ENCODE measurements at regions not wholly inside any gene's neighbourhood (a gene's known extent, or its start where the extent isn't known, plus 50 kb on each side); places are given as distances from the start of the nearest gene placed in this dataset.

GRCh38 chr13:54492995-54493394, 1464.4 kb downstream of the OLFM4 start:
- H3K36me3 ChIP-seq (ENCODE audit: low read depth, low read length) = no peaks in the 10 kb centered on the region
- no peaks in the 10 kb centered on the region for H4K20me1 ChIP-seq (ENCODE audit: low read length)
- H3K9ac ChIP-seq (ENCODE audit: low read length) = no peak overlapping the region
- H3K4me2 ChIP-seq (ENCODE audit: low read length) = no peak overlapping the region
- TF ChIP-seq CTCF (conservative IDR thresholded peaks at IDR 0.05; ENCODE audit: low read depth, low read length) = no peak
- H3K4me3 ChIP-seq (ENCODE audit: low read length) = no peak overlapping the region
- intact Hi-C loops (cut with micrococcal nuclease) = no loop called here
- H3K4me1 ChIP-seq (ENCODE audit: insufficient read depth, low read length) = no peaks in the 10 kb centered on the region
- no peak for ATAC-seq
- no peaks in the 10 kb centered on the region for H3K27me3 ChIP-seq (ENCODE audit: low read length)
- ChIA-PET POLR2A (ENCODE audit: unreplicated experiment) (no interaction called here), CTCF (no interaction called here)
- no peaks in the 10 kb centered on the region for H3F3A ChIP-seq (ENCODE audit: low read length, unreplicated experiment)
- H3K9me2 ChIP-seq (replicated peaks; ENCODE audit: low read length) = no peaks in the 10 kb centered on the region
- H2AFZ ChIP-seq (ENCODE audit: low read length) = no peak overlapping the region
- BruUV-seq (replicated peaks) = no TSS peak
- no peaks in the 10 kb centered on the region for H3K9me3 ChIP-seq (ENCODE audit: low read length)
- DNase-seq = no peak
- no peaks in the 10 kb centered on the region for H3K79me2 ChIP-seq (ENCODE audit: low read length)
- no peak overlapping the region for H3K27ac ChIP-seq (ENCODE audit: low read length)

- H3K9ac ChIP-seq (ENCODE audit: low read length) = no peak overlapping the region
- H3K4me2 ChIP-seq (ENCODE audit: low read length) = no peak overlapping the region
- H4K20me1 ChIP-seq (ENCODE audit: low read length) = no peaks in the 10 kb centered on the region
- no peak overlapping the region for H3K27ac ChIP-seq (ENCODE audit: low read length)
- no peaks in the 10 kb centered on the region for H3K27me3 ChIP-seq (ENCODE audit: low read length)
- H3K79me2 ChIP-seq (ENCODE audit: low read length) = no peaks in the 10 kb centered on the region
- ChIA-PET CTCF (no interaction called here), POLR2A (ENCODE audit: unreplicated experiment) (no interaction called here)
- H3F3A ChIP-seq (ENCODE audit: low read length, unreplicated experiment) = no peaks in the 10 kb centered on the region
- H3K9me2 ChIP-seq (replicated peaks; ENCODE audit: low read length) = no peaks in the 10 kb centered on the region
- H3K4me1 ChIP-seq (ENCODE audit: insufficient read depth, low read length) = no peaks in the 10 kb centered on the region
- intact Hi-C loops (cut with micrococcal nuclease) = no loop called here
- no peak for ATAC-seq
- H2AFZ ChIP-seq (ENCODE audit: low read length) = no peak overlapping the region
- H3K36me3 ChIP-seq (ENCODE audit: low read depth, low read length) = no peaks in the 10 kb centered on the region
- H3K9me3 ChIP-seq (ENCODE audit: low read length) = no peaks in the 10 kb centered on the region
- TF ChIP-seq EZH2 (IDR thresholded peaks at IDR 0.05; ENCODE audit: low read length, unreplicated experiment) = no peak
- no peak for TF ChIP-seq CTCF (conservative IDR thresholded peaks at IDR 0.05; ENCODE audit: low read depth, low read length)
- no peak for TF ChIP-seq EZH2phosphoT487 (IDR thresholded peaks at IDR 0.05; ENCODE audit: borderline replicate concordance, low read length)
- BruUV-seq (replicated peaks) = no TSS peak
- H3K4me3 ChIP-seq (ENCODE audit: low read length) = no peak overlapping the region
- DNase-seq = no peak
Measured at GRCh38 chr13:54511366-54511765, 1482.8 kb downstream of the OLFM4 start.

- CTCF ChIA-PET = no interaction called here
- H3K27me3 ChIP-seq (ENCODE audit: low read length) = no peaks in the 10 kb centered on the region
- POLR2A ChIA-PET (ENCODE audit: unreplicated experiment) = no interaction called here
- intact Hi-C loops (cut with micrococcal nuclease) = no loop called here
- no peaks in the 10 kb centered on the region for H3F3A ChIP-seq (ENCODE audit: low read length, unreplicated experiment)
- no peak for TF ChIP-seq EZH2phosphoT487 (IDR thresholded peaks at IDR 0.05; ENCODE audit: borderline replicate concordance, low read length)
- no peak for TF ChIP-seq EZH2 (IDR thresholded peaks at IDR 0.05; ENCODE audit: low read length, unreplicated experiment)
- TF ChIP-seq CTCF (conservative IDR thresholded peaks at IDR 0.05; ENCODE audit: low read depth, low read length) = no peak
- no peak overlapping the region for H3K27ac ChIP-seq (ENCODE audit: low read length)
- BruUV-seq (replicated peaks) = no TSS peak
- ATAC-seq = no peak
- no peak for DNase-seq
- no peaks in the 10 kb centered on the region for H3K9me2 ChIP-seq (replicated peaks; ENCODE audit: low read length)
- H3K4me3 ChIP-seq (ENCODE audit: low read length) = no peak overlapping the region
- no peaks in the 10 kb centered on the region for H3K9me3 ChIP-seq (ENCODE audit: low read length)
- H3K36me3 ChIP-seq (ENCODE audit: low read depth, low read length) = no peaks in the 10 kb centered on the region
- H2AFZ ChIP-seq (ENCODE audit: low read length) = no peak overlapping the region
- no peaks in the 10 kb centered on the region for H3K79me2 ChIP-seq (ENCODE audit: low read length)
- H3K9ac ChIP-seq (ENCODE audit: low read length) = no peak overlapping the region
- H3K4me2 ChIP-seq (ENCODE audit: low read length) = no peak overlapping the region
- H3K4me1 ChIP-seq (ENCODE audit: insufficient read depth, low read length) = no peaks in the 10 kb centered on the region
- no peaks in the 10 kb centered on the region for H4K20me1 ChIP-seq (ENCODE audit: low read length)
Measured at GRCh38 chr13:54513254-54513653, 1484.6 kb downstream of the OLFM4 start.

Measured in PC-3 (cell line).